HG03378 (cell line): ENCODE measurements at regions not wholly inside any gene's neighbourhood (a gene's known extent, or its start where the extent isn't known, plus 50 kb on each side); places are given as distances from the start of the nearest gene placed in this dataset.
"Not testable (repeated sequence)": the region's sequence is repeated elsewhere in the genome, so short reads cannot be mapped to it uniquely, and the experiment has no call there.

Experiments used
- ATAC-seq: cut with Tn5 transposase; IDR thresholded peaks from one replicate; pipeline ENCODE4 v1.9.1; 2021; ENCODE audit warnings: mild to moderate bottlenecking, moderate library complexity; ENCODE audit not compliant: unreplicated experiment

DNA sequence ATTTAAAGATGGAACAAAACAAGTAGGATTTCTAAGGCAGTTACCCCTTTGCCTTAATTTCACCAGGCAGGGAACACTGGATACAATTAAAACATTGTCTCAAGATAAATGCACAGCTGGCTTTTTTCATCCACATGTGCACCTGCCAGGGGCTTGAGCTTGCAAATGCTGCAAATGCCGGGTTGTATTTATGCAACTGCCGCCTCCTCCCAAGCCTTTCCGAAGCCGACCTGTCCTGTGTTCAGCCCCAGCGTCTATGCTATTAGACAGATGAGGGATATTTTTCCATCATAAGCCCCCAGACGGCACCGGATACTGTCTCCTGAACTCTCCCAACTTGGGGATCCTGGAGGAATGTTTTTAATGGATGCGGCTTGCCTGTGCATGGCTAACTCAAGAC lies 251.6 kb downstream of the CRLF2 start:
- no peak for ATAC-seq

GRCh38 chrX:959595-959994 lies 252.9 kb downstream of the CRLF2 start:
- ATAC-seq = no peak

DNA sequence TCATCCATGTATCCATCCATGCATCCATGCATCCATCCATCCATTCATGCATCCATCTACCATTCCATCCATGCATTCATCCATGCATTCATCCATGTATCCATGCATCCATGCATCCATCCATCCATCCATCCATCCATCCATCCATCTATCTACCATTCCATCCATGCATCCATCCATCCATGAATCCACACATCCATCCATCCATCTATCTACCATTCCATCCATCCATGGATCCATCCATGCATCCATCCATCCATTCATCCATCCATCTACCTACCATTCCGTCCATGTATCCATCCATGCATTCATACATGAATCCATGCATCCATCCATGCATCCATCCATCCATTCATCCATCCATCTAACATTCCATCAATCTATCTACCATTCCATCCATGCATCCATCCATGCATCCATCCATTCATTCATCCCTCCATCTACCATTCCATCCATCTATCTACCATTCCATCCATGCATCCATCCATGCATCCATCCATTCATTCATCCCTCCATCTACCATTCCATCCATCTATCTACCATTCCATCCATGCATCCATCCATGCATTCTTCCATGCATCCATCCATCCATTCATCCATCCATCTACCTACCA lies 257.2 kb downstream of the CRLF2 start:
- not testable (repeated sequence) for ATAC-seq

DNA sequence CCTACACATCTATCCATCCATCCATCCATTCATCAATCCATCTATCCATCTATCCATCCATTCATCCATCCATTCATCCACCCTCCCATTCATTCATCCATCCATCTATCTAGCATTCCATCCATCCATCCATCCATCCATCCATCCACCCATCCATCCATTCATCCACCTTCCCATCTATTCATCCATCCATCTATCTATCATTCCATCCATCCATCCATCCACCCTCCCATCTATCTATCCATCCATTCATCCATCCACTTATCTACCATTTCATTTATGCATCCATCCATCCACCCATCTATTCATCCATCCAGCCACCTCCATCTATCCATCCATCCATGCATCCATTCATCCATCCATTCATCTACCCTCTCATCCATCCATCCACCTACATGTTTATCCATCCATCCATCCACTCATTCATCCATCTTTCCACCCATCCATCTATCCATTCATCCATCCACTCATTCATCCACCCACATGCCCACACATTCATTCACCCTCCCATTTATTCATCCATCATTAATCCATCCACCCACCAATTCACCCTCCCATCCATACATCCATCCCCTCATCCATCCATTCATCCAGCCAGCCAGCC lies 258.5 kb downstream of the CRLF2 start:
- ATAC-seq = no peak

GRCh38 chrX:952816-953215 lies 259.6 kb downstream of the CRLF2 start:
- ATAC-seq = no peak

- not testable (repeated sequence) for ATAC-seq
These were observed 265.2 kb downstream of the CRLF2 start for GRCh38 chrX:947262-947661.

GRCh38 chrX:943035-943434 lies 269.4 kb downstream of the CRLF2 start:
- ATAC-seq = no peak

GRCh38 chrX:940691-941090 lies 271.8 kb downstream of the CRLF2 start:
- ATAC-seq = no peak

DNA sequence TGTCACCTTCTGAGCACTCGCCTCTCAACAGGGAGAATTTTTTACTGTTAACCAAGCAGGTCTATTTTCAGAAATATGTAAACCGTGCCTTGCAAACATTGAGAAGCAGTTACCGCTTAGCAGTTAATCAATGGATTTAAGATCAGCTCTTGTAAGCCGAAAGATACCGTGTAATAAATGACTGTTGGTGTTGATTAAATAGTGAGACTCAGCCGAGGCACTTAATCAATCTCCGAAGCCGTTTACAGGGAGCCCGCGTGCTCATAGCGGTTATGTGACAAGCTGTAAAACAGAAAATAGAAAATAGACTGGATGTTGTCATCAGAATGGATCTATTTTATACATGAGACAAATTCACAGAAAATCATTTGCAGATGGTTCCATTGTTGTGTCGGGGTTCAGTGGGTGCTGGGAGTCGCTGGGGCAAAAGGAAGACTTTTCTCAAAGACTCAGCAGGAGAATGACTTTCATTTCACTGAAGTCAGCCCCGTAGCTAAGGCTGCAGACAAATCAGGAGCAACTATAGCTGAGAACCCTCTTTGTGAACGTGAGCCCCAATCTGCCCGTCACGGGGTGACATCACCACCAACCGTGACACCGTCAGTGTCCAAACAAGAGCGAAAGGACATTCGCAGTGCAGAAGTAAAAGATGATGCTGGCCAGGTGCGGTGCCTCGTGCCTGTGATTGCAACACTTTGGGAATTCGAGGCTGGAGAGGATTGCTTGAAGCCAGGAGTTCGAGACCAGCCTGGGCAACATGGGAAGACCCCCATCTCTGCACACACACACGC lies 275.3 kb downstream of the CRLF2 start:
- ATAC-seq = no peak

GRCh38 chrX:933611-934010 lies 278.8 kb downstream of the CRLF2 start:
- no peak for ATAC-seq

DNA sequence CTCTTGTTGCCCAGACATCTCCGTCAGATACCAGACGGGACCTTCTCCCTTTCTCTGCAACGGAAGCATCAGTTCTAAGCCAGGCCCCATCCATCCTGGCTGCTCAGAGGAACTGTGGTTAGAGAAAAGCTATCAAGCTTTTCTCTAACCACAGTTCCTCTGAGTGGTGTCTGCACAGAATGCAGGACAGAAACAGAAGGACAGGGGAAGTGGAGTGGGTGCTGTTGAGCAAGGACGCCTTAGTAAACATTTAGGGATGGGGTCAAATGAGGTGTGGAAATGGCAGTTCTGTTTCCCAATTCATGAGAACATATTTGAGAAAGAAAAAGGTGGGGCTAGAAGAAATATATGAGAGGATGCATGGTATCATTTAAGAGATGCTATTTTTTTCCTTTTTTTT lies 283.8 kb downstream of the CRLF2 start:
- no peak for ATAC-seq

DNA sequence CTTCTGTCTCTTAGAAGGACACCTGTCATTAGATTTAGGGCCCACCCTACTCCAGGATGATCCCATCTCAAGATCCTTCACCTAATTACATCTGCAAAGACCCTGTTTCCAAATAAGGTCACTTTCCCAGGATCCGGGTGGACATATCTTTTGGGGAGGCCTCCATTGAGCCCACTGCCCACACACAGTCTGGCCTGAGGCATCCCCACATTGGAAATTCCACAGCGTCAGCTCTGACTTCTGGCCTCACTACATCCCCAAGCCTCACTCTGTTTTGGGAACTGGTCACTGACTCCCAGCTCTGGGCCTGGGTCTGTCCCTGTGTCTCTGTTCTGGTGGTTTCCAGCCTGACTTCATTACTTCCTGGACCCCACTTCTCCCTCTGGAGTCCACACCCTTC lies 285.5 kb downstream of the CRLF2 start:
- no peak for ATAC-seq

DNA sequence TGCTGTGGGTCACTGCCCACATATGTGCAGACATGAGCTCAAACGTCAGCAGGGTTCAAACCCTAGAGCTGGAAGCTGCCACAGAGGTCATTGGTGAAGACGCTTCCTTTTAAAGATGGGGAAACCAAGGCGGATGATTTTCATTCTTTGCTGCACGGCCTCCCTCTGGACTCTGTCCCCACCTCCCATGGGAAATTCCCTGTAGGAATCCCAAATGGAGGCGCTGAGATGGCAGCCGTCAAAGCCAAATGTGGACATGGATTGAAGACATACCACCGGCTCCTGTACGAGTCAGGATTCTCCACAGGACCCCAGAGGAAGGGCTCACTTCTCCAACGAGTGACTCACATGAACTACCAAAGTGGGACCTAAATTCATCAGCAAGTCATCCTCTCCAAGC lies 286.4 kb downstream of the CRLF2 start:
- no peak for ATAC-seq

DNA sequence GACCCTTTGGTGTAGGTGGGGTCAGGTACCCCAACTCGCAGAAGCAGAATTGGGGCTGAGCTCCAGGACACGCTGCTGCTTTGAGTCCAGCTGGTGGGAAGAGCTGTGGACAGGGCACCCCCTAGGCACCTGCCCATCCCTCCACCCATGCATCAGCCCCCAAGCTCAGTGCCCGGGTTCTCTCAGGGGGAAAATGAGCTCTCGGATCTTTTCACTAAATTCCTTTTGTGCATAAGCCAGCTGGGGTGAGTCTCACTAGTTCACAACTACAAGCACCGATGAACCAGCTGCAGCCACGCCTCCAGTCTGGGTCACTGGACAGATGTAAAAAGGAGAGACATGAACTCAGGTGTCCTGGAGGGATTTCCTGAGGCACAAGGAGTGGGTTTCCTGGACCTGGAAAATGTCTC lies 286.8 kb downstream of the CRLF2 start:
- no peak for ATAC-seq

- ATAC-seq = no peak
These were observed 287.4 kb downstream of the CRLF2 start for GRCh38 chrX:925094-925493.

- no peak for ATAC-seq
These were observed 288.4 kb downstream of the CRLF2 start for GRCh38 chrX:924017-924416.

GRCh38 chrX:920234-920799 lies 289.7 kb downstream of the SHOX start:
- no peak for ATAC-seq

DNA sequence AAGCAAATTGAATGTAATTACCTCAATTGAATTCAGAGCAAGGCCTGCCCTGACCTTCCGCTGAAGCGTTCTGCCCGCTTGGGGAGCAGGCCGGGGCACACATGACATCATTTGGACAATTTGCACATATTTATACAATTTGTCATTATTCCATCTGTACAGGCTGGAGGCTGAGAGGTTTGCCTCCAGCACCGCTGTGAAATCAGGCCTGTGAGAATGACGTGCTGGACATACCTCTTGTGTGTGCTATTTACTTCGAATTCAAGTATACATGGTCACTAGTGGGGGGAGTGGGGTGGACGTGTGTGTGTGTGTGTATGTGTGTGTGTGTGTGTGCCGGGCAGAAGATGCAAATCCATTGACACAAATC lies 285.6 kb downstream of the SHOX start:
- ATAC-seq = no peak

DNA sequence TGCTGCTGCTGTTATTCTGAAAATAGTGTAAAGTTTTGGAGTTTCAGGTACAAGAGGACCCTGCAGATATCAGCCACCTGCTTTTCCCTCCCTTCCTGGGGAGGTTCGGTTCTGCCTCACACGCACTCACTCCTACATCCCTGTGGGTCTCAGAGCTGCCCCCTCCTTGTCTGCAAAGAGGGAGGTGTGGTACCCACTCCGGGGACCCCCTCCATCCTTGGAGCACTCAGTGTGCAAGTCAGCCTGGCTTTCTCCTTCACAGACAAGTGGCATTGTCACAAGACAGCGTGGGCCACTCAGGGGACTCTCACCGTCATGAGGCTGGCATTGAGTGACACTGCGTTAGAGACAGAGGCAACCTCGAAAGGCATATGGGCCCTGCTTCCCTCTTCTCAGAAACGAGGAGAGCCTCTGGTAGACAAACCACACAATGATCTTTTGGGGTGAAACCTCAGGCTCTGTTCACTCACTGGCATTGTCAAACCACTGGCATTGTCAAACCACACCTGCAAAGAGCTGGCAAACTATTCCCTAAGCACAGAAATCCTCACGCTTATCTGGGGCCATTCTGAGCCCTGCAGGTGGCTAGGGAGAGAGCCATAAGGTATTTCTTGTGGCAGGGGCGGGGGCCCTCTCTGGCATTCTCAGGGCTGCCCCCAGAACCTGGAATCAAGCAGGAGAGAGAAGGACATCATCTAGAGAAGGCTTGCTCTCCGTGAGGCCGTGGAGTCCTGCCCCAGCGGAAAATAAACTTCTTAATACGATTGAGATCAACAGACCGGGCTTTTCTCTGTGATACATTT lies 285.0 kb downstream of the SHOX start:
- ATAC-seq = no peak

DNA sequence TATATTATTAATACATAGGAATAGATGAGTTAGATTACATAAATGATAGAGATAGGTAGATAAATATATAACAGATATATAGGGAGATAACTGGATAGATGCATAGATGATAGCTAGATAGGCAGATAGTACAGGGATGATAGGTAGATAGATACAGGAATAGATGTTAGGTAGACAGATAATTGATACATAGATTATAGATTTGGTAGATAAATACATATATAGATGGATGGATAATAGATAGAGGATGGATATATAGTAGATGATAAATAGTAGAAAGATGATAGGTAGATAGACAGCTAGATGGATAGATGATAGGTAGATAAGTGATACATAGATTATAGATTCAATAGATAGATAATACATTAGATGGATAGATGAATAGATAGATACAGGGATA lies 283.6 kb downstream of the SHOX start:
- ATAC-seq = no peak

DNA sequence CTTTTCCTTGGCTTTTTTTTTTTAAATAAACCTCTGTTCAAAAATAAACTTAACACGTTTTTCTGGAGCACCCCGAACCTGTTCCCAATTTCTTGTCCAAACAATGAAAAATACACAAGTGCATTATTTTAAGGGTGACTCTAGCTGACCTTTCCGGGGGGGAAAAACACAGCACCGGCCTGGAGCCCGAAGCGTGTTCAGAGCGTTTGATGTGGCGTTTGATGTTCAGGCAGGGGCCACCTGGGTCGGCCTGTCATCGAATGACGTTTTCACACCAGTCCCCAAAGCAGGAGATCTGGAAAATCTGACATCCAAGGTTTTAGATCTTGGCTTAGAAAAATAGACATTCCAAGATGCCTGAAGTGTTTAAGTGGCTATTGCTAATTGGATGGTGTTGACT lies 282.1 kb downstream of the SHOX start:
- no peak for ATAC-seq
